Superior temporal gyrus (tissue), 1 donor: ENCODE measurements at regions not wholly inside any gene's neighbourhood (a gene's known extent, or its start where the extent isn't known, plus 50 kb on each side); places are given as distances from the start of the nearest gene placed in this dataset.

Experiments
- DNase-seq: peaks from one replicate; pipeline ENCODE4 v3.0.0-alpha.2; 2016; ENCODE audit errors: extremely low spot score

GRCh38 chr2:111709321-111709720 lies 174.7 kb downstream of the ANAPC1 start:
- no peak for DNase-seq

GRCh38 chr2:111710085-111710484 lies 173.9 kb downstream of the ANAPC1 start:
- no peak for DNase-seq

GRCh38 chr2:111710613-111711012 lies 173.4 kb downstream of the ANAPC1 start:
- no peak for DNase-seq

DNA sequence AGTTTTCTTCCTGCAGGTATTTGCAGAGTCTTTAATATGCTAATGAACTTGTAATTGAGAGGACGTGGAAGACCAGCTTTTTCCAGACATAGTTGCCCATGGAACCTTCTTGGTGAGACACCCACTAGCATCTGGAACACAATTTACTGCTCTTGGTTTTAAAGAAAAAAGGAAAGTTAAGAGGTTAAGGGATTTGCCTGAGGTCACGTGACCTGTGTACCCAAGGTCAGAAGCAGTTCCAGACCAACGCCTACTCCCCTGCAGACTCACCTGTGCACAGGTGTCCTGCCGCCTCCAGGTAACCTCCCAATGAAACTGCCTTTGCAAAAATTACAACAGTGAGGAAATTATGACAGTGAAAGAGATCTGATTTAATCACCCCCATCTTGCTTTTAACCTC lies 172.7 kb downstream of the ANAPC1 start:
- no peak for DNase-seq

DNA sequence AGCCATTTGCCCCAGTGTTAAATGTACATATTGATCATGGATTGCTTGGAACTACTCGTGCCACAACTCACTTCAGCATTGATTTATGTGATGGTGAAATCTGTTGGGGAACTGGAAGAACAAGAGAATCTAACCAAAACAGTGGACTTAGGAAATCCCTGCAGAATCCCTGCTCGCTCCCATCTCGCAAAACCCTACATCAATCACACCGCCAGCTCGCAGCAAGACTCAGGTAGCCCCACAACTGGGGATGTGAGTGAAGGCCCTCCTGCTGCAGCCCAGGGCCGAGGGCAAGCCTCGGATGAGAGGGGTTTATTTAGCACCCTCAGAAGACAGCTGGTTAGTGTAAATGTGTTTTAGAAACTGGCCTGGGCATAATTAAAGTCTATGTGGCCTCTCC lies 171.6 kb downstream of the ANAPC1 start:
- DNase-seq, result no peak

DNA sequence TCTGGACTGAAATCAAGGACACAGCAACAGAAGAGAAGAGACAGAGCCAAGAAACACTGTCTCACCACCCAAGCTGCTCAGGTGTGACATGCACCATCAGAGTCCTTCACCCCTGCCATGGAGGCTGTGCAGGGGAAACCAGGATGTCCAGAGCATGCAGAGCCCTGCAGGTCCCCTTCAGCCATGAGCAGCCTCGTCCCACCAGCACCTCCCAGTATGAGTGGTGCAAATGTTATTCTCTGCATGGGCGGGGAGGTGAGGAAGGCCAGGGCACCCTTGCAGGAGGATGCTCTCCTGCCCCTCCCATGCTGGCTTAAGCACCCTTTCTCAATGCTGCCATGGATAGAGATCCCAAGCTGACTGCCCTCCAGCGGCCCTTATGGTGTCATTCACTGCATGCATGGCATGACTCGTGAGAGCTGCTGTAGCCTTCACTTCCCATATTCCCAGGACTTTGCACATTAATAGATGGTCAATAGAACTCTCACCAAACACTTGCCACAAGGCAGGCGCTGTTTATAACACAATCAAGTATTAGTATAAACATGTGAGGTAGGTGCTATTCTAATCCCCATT lies 171.0 kb downstream of the ANAPC1 start:
- DNase-seq, result no peak

DNA sequence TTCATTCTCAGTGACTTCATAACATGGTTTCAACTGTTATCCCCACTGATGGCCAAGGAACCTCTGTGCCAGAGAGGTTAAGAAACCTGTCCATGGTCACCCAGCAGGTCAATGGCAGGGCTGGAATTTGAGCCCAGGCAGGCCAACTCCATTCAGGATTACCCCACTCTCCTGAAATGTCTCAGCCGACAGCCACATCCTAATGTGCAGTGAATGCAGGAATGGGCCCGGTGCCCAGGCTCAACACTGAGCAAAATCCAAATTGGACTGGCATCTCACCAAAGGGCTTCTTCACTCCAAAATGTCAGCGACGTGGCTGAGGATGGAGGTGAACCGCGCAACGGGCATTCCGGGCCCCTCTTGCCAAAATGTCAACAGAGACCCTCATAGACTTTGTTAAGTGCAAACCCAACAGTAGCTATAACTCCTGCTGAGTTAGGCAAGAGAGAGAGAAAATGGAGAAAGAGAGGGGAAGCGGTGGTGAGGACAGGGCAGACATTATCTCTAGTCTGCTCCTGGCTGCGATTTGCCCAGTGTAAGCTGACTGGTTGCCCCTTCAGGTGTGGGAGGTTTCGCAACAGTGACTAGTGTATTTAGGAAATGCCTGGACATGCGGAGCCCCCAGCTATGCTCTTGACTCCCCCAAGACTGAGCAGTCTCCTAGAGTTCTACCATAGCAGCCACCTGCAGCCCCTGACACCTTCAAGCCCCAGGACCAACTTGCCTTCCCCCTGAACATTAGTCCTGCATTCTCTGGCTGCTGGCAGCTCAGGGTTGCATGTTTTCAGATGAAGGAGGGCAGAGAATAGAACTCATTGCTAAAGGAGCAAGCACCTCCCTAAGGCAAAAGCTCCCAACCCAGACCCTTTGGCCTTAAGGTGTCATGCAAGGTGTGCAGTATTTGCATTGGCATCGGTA lies 167.7 kb downstream of the ANAPC1 start:
- no peak for DNase-seq

- DNase-seq, result no peak
These were observed 166.9 kb downstream of the ANAPC1 start for GRCh38 chr2:111716905-111717775.
